Posterior vena cava (tissue), 2 donors: ENCODE measurements at regions not wholly inside any gene's neighbourhood (a gene's known extent, or its start where the extent isn't known, plus 50 kb on each side); places are given as distances from the start of the nearest gene placed in this dataset.

Source experiments
- DNase-seq: peaks from one replicate; pipeline ENCODE4 v3.0.0-alpha.2; 2020; ENCODE audit warnings: low spot score
- intact Hi-C, 2 donors: fragments of 100-400 bp; cut with DNase I; formaldehyde crosslinking; loops; one replicate each; pipeline versions ENCODE4 v1.14.1 to v1.14.2; 2022 to 2023
- donor health status: DM: yes; HTN: yes; CAD: no.
- donor health status: DM: yes; HTN: yes; CAD: no.

- intact Hi-C loops, result no loop called here
- peak; percentile 79 for DNase-seq
These were observed 242.6 kb upstream of the TOPAZ1 start for GRCh38 chr3:43998836-43999727.

- DNase-seq, result no peak
- intact Hi-C loops, result no loop called here
These were observed 241.9 kb upstream of the TOPAZ1 start for GRCh38 chr3:43999728-44000319.

- intact Hi-C loops, result no loop called here
- DNase-seq, result no peak
These were observed 241.1 kb upstream of the TOPAZ1 start for GRCh38 chr3:44000586-44000985.

- DNase-seq, result no peak
- intact Hi-C loops, result no loop called here
These were observed 240.6 kb upstream of the TOPAZ1 start for GRCh38 chr3:44001072-44001471.

GRCh38 chr3:44003801-44004200 is 237.9 kb upstream of the TOPAZ1 start:
- no peak for DNase-seq
- intact Hi-C loops, result no loop called here

GRCh38 chr3:44011680-44012079 is 230.0 kb upstream of the TOPAZ1 start:
- intact Hi-C loops, result no loop called here
- DNase-seq, result no peak

- intact Hi-C loops, result no loop called here
- no peak for DNase-seq
These were observed 229.4 kb upstream of the TOPAZ1 start for GRCh38 chr3:44012160-44012899.

- no peak for DNase-seq
- intact Hi-C loops, result no loop called here
These were observed 227.7 kb upstream of the TOPAZ1 start for GRCh38 chr3:44013967-44014366.

- DNase-seq, result no peak
- intact Hi-C loops, result no loop called here
These were observed 226.5 kb upstream of the TOPAZ1 start for GRCh38 chr3:44015170-44015569.

GRCh38 chr3:44016818-44017217 is 224.9 kb upstream of the TOPAZ1 start:
- intact Hi-C loops, result no loop called here
- DNase-seq, result no peak

GRCh38 chr3:44018926-44019325 is 222.8 kb upstream of the TOPAZ1 start:
- DNase-seq, result no peak
- intact Hi-C loops, result no loop called here

- intact Hi-C loops, result no loop called here
- no peak for DNase-seq
These were observed 221.9 kb upstream of the TOPAZ1 start for GRCh38 chr3:44019736-44020135.

- DNase-seq, result no peak
- intact Hi-C loops, result no loop called here
These were observed 221.5 kb upstream of the TOPAZ1 start for GRCh38 chr3:44020143-44020542.

- DNase-seq, result no peak
- intact Hi-C loops, result loop anchor here in 1 of 2 donors (1.0 kb wide), 1 partner anchor 43 kb away; no protein-coding TSS in a partner anchor
These were observed 219.8 kb upstream of the TOPAZ1 start for GRCh38 chr3:44021651-44022594.

GRCh38 chr3:44023961-44024593 is 217.6 kb upstream of the TOPAZ1 start:
- intact Hi-C loops, result no loop called here
- no peak for DNase-seq

- DNase-seq, result no peak
- intact Hi-C loops, result no loop called here
These were observed 215.3 kb upstream of the TOPAZ1 start for GRCh38 chr3:44026220-44026865.

GRCh38 chr3:44029100-44029499 is 212.6 kb upstream of the TOPAZ1 start:
- DNase-seq, result no peak
- intact Hi-C loops, result no loop called here

- intact Hi-C loops, result no loop called here
- DNase-seq, result no peak
These were observed 211.4 kb upstream of the TOPAZ1 start for GRCh38 chr3:44030285-44030684.
